ENCODE measurements at regions not wholly inside any gene's neighbourhood (a gene's known extent, or its start where the extent isn't known, plus 50 kb on each side); places are given as distances from the start of the nearest gene placed in this dataset.
"Not testable (repeated sequence)": the region's sequence is repeated elsewhere in the genome, so short reads cannot be mapped to it uniquely, and the experiment has no call there.

GRCh38 chr3:104437131-104437750, 929.5 kb upstream of the ALCAM start:
- DNase-seq, result peak; percentile 92

- peak; percentile 82 for DNase-seq
These were observed 928.8 kb upstream of the ALCAM start for GRCh38 chr3:104437891-104438290.

GRCh38 chr3:104438706-104439105, 928.0 kb upstream of the ALCAM start:
- no peak for DNase-seq

DNA sequence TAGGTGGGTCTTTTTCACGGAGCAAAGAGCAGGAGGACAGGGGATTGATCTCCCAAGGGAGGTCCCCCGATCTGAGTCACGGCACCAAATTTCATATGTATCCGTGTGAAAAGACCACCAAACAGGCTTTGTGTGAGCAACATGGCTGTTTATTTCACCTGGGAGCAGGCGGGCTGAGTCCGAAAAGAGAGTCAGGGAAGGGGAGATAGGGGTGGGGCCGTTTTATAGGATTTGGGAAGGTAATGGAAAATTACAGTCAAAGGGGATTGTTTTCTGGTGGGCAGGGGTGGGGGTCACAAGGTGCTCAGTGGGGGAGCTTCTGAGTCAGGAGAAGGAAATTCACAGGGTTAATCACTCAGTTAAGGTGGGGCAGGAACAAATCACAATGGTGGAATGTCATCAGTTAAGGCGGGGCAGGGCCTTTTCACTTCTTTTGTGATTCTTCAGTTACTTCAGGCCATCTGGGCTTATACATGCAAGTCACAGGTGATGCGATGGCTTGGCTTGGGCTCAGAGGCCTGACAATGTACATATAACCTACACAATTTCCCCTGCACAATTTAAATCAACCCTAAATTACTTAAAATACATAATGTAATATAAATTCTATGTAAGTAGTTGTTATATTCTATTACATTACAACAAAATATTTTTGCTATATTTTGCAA, 921.3 kb upstream of the ALCAM start:
- DNase-seq, result not testable (repeated sequence)

- DNase-seq, result no peak
These were observed 919.0 kb upstream of the ALCAM start for GRCh38 chr3:104447681-104448080.

DNA sequence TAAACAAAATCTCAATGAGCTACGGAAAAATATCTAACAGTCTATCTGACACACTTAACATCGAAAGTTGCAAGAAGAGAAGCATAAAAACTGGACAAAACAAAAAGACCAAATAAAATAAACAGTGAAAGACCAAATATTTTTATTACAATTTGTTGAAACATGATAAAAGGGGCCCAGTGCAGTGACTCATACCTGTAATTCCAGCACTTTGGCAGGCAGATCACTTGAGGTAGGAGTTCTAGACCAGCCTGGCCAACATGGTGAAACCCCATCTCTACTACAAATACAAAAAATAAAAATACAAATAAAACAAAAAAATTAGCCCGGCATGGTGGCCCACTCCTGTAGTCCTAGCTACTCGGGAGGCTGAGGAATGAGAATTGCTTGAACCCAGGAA, 914.0 kb upstream of the ALCAM start:
- no peak for DNase-seq

DNA sequence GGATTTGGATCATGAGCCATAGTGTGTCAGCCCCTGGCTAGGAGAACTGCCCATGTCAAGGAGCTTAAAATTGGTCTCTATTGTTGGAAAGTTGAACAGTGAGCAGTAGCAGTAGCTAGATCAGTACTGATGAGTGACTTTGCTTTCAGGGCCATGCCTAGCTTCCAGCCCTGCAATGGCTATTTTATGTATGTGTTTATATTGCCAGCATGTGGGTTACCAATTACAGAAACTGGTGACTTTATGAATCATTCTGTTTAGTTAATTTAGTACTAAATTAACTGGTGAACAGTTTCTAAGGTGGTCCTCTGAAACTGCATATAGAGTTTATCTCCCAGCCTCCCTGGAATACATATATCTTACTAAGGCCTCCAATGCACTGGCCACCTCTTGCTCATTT, 908.1 kb upstream of the ALCAM start:
- DNase-seq, result no peak

DNA sequence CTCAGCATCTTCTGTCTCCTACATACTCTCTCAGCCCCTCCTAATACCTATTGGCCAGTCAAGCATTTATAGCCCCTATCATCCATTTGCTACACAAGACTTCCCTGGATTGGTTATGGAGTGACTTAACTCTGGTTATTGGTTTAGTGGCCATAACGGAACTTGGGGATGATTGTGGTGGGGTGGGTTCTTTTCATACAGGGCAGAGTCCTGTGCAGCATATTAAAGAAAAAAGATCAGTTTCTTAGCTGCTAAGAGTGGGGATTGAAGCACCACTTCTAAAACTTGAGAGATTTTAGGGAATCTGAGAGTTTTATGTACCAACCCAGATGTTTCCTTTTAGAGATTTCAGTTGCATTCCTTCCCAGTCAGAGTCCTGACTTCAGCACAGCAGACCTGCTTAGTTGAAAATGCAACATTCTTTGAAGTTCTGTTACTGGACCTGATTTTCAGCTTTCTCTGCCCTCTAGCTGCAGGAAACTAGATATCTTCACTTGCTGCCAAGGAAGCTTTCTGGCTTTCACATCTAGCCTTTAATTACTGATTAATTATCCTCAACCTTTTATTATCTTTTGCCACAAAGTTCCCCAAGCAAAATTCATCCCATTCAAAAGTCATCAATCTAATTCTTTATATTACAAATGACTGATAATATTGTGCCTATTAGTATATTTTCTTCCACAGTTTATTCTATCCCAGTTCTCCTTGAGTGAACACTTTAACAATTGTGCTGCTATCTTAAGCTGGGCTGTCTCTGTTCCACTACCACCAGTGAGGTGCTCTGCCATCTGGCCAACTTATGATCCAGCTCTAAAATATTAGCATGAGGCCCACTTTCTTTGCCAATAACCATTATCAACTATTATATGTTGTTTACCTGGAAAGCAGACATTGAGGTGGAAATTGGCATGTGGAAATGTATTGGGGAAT, 906.0 kb upstream of the ALCAM start:
- DNase-seq, result peak; percentile 72

DNA sequence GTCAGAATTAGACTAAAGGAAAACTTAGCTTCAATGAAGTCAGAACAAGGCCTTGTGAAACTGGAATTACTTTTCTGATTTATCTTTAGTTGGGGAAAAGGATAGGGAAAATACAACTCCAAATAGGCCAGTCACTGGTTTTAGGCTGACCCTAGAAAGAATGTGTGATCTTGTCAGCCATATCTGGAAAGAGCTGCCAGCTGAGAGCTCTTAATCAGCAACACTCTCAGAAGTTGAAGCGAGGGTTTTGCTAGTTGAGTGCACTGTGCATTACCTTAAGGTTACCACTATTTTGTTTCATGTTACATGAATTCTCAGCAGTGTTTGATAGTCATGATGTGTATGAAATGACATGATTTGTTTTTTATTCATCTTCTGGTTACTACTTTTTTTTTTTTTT, 905.3 kb upstream of the ALCAM start:
- no peak for DNase-seq

- DNase-seq, result no peak
These were observed 894.5 kb upstream of the ALCAM start for GRCh38 chr3:104472221-104472620.

GRCh38 chr3:104474011-104474410, 892.7 kb upstream of the ALCAM start:
- DNase-seq, result no peak

DNA sequence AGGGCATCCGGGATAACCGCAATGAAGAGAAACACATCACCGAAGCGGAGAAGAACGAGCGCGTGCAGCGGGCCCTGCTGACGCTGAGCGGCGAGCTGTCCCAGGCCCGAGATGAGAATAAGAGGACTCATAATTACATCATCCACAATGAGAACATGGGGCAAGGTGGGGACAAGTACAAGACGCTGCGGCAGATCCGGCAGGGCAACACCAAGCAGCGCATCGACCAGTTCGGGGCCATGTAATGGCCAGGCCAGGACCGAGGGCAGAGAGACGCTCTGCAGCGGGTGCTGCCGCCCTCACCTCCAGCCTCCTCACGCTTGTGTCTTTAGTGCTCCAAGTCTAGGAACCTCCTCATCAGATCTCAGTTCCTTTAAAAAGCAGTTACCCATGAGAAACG, 863.7 kb upstream of the ALCAM start:
- no peak for DNase-seq

DNA sequence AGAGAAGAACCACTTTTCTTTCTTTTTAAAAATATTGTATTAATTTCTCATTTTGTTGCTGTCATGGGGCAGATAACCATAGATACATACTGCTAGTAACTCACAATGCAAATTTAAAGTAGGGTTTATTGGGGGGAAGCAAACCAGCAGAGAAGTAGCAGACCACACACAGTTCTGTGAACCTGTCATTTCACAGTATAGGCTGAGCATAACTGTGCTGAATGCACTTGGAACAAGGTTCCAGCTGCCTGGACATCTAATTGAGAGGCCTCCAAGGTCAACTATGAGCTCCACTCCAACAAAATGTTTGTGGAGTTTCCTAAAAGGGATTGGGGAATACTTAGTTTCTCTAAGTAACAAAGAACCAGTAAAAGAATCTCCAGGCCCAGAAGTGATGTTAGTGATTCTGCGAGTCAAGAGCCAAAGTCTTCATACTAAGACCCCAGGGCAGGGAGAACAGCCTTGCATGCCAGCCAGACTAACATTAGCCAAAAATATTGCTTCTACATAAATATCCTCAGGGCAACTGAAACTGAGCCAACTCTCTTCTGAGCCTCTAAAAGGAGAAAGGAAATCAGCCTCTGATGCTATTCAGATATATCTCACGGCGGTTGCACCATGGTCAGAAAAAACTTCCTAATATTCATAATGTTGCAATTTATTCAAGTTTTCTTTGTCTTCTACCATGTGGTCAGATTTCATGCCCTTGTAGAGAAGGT, 856.4 kb upstream of the ALCAM start:
- no peak for DNase-seq

DNA sequence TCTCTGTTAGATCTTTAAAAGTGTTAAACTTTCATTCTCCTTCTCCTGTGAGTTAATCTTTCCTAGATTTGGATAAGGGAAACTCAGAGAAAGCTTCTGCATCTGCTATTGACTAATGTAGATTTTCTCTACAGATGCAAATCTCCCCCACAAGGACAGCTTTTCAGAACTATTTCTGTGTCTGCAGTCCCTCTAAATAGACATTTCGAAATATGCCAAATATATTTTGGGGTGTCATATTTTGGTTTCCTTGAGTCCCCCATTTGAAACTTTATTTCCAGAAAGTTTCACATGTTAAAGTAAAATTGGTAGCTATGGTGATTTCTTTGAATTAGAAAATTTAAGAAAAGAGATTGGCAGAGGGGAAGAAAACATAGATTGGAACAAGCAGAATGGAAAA, 852.3 kb upstream of the ALCAM start:
- DNase-seq, result no peak

DNA sequence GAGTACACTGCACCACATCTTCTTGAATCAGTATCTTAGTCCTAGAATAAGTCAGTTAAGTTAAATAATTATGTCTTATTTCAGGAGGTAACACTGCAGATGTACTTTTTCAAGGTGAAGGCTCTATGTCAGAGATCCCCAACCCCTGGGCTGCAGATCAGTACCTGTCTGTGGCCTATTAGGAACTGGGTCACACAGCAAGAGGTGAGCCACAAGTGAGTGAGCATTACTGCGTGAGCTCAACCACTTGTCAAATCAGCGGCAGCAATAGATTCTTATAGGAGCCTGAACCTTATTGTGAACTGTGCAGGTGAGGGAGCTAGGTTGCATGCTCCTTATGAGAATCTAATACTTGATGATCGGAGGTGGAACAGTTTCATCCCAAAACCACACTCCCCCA, 851.9 kb upstream of the ALCAM start:
- no peak for DNase-seq

DNA sequence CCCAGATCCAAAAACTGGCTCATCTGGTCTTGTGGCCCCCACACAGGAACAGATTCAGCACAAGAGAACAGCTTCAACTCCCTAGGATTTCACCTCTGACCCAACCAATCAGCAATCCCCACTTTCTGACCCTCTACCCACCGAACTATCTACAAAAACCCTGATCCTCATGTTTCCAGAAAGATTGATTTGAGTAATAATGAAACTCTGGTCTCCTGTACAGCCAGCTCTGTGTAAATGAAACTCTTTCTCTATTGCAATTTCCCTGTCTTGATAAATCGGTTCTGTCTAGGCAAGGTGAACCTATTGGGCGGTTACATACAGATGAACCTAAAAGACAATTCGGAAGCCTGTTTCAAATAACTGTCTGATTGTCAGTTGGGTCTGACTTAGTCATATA, 847.6 kb upstream of the ALCAM start:
- DNase-seq, result no peak

DNA sequence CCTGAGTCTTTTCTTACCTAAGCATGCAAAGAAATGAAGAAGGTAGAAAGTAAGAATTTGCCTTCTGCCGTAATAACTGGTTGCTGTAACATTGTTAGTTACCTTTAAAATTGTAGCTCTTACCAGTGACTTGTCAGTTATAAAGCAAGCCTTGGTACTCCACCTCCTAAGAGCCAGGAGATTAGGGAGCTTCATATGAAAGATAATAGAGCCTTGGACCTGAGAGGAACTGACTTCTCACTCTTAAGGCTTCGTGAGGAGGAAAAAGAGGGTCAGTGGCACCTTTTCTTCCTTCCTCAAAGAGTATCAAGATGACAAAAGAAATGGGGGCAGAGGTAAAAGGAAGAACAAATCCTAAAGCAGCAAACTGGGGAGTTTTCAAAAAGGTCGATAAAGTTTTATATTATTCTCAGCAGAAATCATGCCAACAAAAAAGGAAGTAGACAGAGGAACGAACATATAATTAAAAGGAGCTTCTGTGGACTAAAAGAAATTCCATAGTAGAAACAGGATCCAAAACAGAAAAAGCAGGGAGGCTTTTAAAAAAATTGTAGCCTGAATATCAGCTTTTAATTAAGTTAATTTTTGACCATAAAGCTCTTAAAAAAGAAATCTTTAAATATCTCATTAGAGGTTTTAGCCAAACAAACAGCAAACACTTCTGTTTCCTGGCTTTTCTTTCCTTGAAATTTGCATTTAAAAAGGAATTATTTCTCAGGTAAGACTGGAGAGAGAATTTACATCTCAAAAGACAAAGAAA, 847.1 kb upstream of the ALCAM start:
- DNase-seq, result no peak

DNA sequence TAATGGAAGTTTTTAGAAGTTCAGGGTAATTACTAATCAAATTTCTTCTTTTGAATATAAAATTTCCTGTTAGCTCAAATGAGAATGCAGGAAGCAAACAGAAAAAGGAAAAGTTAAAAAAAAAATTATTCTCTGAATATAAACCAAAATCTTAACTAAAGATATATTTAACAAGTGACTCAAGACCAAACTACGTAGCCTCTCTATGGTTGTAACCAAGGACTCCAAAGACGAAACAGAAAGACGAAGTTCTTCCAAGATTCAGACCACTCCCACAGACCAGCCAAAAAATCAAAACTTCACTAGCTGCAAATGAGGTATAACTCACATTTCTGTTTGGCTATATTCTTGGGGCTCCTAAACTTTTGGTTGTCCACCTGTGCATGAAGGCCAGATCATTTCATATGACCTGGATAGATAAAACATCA, 846.5 kb upstream of the ALCAM start:
- DNase-seq, result no peak

DNA sequence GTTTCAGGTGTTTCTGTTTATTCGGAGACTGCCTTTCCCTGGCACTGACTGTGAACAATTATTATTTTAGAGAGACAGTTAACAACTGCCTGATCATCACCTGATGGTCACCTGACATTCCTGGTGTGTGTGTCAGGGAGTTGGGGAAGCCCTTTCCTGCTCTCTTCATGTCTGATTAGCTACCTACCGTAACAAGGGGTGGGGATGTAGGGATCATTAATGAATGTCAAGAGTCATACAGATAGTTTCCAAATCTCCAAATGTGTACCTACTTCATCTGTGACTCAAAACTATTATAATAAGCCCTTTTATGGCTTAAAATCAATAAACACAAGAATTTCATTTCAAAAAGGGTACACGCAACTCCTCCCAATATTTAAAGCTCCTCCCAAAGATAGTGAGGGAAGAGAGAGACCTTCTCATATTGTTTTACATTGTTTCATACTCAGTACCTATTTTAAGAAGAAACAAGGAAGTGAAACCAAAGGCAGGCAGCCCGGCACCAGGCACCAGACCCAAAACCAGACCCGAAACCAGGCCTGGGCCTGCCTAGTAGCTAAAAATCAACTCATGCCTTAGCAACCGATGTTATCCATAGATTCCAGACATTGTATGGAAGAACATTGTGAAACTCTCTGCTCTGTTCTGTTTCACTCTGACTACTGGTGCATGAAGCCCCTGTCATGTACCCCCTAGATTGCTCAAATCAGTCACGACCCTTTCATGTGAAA, 844.9 kb upstream of the ALCAM start:
- no peak for DNase-seq

- no peak for DNase-seq
These were observed 843.6 kb upstream of the ALCAM start for GRCh38 chr3:104523136-104523535.

- DNase-seq, result no peak
These were observed 839.8 kb upstream of the ALCAM start for GRCh38 chr3:104526901-104527401.

GRCh38 chr3:104530934-104531333, 835.8 kb upstream of the ALCAM start:
- no peak for DNase-seq
